Heart left ventricle (tissue), 13 donors: ENCODE measurements at regions not wholly inside any gene's neighbourhood (a gene's known extent, or its start where the extent isn't known, plus 50 kb on each side); places are given as distances from the start of the nearest gene placed in this dataset.

Source experiments
- POLR2A ChIP-seq, 2 donors: fragments of 450-650 bp; IDR thresholded peaks; one replicate each; pipeline ENCODE4 v1.6.1; 2017; ENCODE audit warnings: antibody characterized with exemption in 2 of 2, mild to moderate bottlenecking in 2 of 2, moderate library complexity in 2 of 2
- TF ChIP-seq, protein P1 (sequence below), 12 donors: fragments of 200-600 bp; sonication (generic) in 4 of 12; IDR thresholded peaks; one replicate each; pipeline versions ENCODE4 v1.5.0 to v1.8.0; 2018 to 2022; ENCODE audit warnings: antibody characterized with exemption in 12 of 12, mild to moderate bottlenecking in 5 of 12
- donor health status: ischemic (EF 13 %, LVEDD 7.1; RV severe dilation, severe dysfunction).
- donor health status: DM: no; HTN: yes; CAD: no.
- donor health status: DM: no; HTN: no; CAD: no.
- donor health status: ischemic (EF 25% LVEDD 6.9; RV normal size, moderate dysfunction).
- donor health status: ischemic (EF 25% LVEDD 5.7; RV mildly dilated, moderate dysfunction).
- donor health status: ischemic (EF 35%, LVEDD 5.7; RV mildly dilated, moderate dysfunction).
- donor health status: nonischemic (EF 11% LVEDD 7.7; RV severe dilation, severe dysfunction).
- donor health status: DM: yes; HTN: yes; CAD: no.
- donor health status: PGD.
- donor health status: ischemic (EF 29% LVEDD 5.4; RV normal size, mild dysfunction).
- donor health status: nonischemic (EF 23%, LVEDD 6.1; RV moderate dilation, normal function).

DNA sequence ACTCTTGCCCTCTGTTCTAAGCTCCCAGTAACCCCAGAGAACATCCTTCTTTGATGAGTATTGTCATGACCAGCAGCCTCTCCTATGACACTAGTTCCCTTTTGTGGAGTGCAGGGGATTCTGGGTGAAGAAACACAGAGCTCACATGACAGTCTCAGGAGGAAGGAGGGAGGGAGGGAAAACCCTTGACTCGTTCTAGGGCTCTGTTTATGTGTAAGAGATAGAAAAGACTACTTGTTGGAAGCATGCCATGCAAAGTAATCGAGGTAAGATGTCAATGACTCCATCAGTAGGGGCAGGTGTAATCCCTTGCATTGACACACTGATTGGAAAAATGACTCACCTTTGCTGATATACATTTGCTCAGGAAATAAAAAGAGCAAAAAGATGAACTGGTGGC, 190.2 kb upstream of the ELL2 start:
- TF ChIP-seq, protein P1, sequence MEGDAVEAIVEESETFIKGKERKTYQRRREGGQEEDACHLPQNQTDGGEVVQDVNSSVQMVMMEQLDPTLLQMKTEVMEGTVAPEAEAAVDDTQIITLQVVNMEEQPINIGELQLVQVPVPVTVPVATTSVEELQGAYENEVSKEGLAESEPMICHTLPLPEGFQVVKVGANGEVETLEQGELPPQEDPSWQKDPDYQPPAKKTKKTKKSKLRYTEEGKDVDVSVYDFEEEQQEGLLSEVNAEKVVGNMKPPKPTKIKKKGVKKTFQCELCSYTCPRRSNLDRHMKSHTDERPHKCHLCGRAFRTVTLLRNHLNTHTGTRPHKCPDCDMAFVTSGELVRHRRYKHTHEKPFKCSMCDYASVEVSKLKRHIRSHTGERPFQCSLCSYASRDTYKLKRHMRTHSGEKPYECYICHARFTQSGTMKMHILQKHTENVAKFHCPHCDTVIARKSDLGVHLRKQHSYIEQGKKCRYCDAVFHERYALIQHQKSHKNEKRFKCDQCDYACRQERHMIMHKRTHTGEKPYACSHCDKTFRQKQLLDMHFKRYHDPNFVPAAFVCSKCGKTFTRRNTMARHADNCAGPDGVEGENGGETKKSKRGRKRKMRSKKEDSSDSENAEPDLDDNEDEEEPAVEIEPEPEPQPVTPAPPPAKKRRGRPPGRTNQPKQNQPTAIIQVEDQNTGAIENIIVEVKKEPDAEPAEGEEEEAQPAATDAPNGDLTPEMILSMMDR (IDR thresholded peaks at IDR 0.05) = no peak
- TF ChIP-seq POLR2A (IDR thresholded peaks at IDR 0.05) = no peak
